ENCODE measurements at regions not wholly inside any gene's neighbourhood (a gene's known extent, or its start where the extent isn't known, plus 50 kb on each side); places are given as distances from the start of the nearest gene placed in this dataset.

DNA sequence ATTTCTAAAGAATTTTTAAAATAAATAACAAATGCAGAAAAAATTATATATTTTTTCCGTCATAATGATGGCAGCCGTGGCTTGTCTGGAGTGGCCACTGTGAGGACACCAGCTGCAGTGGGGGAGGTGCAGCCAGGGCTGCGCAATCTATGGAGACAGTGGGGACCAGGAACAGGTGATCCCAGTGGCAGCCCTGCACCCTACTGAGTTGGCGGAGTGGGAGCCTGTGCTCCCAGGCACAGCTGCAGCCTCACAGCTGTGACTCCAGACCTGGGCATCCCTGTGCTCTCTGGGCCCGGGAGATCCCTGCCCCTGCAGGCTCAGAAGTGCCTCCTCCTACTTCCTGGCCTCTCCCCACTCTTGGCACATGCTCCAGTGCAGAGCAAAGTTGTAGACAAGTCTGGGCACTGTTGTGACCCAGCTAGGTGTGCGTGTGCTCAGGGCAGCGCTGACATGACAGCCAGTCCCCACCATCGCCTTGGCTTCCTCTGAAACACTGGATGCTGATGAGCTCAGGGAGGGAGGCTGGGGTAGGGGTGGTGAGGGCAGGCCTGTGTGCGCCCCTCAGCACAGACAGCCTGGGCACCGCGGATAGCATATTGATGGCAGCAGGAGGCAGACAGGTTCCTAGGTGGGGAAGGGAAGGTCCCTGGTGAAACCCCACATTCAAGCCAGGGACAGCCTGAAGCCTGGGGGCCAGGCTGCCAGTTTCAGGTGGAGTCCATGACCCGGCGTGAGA lies 96.0 kb upstream of the PRR16 start:
- Histone ChIP-seq H4K20me1 (ENCODE audit: control insufficient read depth, extremely low read depth, insufficient read depth, low read length) (no peaks in the 10 kb centered on the region), H3K79me2 (ENCODE audit: control insufficient read depth, insufficient read depth, low read length) (no peaks in the 10 kb centered on the region), H3K27ac (ENCODE audit: insufficient read depth, low read length) (no peak overlapping the region), H3K36me3 (ENCODE audit: control insufficient read depth, insufficient read depth, low read length) (no peaks in the 10 kb centered on the region), H3K9me3 (ENCODE audit: control insufficient read depth, insufficient read depth, low read depth, low read length) (no peaks in the 10 kb centered on the region), H3K9ac (ENCODE audit: insufficient read depth, low read length) (no peak overlapping the region), H3K4me1 (ENCODE audit: control insufficient read depth, extremely low read depth, insufficient read depth, low read length) (no peaks in the 10 kb centered on the region), H2AFZ (ENCODE audit: low read length) (no peak overlapping the region), H3K4me2 (ENCODE audit: extremely low read depth, insufficient read depth, low read length) (no peak overlapping the region), H3K4me3 (replicated peaks in 1 of 4; ENCODE audit: control extremely low read depth in 1 of 4, insufficient read depth in 1 of 4, low read depth in 3 of 4, low read length in 4 of 4) (no peak overlapping the region), H3K27me3 (ENCODE audit: control insufficient read depth, insufficient read depth, low read length) (no peaks in the 10 kb centered on the region)
- TF ChIP-seq, protein P1, sequence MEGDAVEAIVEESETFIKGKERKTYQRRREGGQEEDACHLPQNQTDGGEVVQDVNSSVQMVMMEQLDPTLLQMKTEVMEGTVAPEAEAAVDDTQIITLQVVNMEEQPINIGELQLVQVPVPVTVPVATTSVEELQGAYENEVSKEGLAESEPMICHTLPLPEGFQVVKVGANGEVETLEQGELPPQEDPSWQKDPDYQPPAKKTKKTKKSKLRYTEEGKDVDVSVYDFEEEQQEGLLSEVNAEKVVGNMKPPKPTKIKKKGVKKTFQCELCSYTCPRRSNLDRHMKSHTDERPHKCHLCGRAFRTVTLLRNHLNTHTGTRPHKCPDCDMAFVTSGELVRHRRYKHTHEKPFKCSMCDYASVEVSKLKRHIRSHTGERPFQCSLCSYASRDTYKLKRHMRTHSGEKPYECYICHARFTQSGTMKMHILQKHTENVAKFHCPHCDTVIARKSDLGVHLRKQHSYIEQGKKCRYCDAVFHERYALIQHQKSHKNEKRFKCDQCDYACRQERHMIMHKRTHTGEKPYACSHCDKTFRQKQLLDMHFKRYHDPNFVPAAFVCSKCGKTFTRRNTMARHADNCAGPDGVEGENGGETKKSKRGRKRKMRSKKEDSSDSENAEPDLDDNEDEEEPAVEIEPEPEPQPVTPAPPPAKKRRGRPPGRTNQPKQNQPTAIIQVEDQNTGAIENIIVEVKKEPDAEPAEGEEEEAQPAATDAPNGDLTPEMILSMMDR (conservative IDR thresholded peaks at IDR 0.05 in 1 of 2, IDR thresholded peaks at IDR 0.05 in 1 of 2; ENCODE audit: low read depth in 1 of 2, low read length in 2 of 2): no peak
- DNase-seq (ENCODE audit: low read depth in 2 of 2): no peak

DNA sequence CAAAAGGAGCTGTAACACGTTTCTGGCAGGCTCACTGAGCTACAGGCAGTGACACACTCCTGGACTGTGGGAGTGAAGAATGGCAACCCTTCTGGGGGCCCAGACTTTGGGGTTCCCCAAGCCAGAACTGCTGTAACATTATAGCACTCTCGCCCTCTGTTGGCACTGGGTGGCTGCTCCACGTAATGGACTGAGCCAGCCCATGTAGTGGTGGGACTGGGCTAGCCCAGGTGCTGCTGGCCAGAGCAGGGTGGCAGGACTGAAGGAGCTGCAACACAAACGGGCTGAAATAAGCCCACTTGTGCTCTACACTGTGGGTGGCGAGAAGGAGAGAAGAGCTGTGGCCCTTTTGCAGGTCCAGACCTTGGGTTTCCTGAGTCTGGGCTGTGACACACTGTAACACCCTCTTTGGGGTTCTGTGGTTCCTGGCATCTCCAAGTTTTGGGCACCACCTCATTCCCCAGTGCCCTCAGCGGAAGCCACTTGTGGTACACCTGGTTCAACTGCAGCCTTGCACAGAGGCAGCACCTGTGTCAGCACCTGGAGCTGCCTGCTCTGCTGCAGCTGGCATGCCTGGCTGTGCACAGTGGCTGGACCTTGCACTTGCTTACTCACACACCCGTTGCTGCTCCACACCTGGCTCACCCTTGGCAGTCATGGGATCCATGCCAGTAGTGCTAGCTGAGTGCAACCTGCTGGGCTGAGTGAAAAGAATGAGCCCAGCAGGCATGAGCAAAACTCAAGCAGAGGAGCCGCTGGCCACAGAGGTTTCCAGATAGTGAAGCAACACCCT lies 95.0 kb upstream of the PRR16 start:
- H3K27ac ChIP-seq (ENCODE audit: insufficient read depth, low read length): no peak overlapping the region
- H3K36me3 ChIP-seq (ENCODE audit: control insufficient read depth, insufficient read depth, low read length): no peaks in the 10 kb centered on the region
- no peak for DNase-seq (ENCODE audit: low read depth in 2 of 2)
- no peak overlapping the region for H2AFZ ChIP-seq (ENCODE audit: low read length)
- TF ChIP-seq, protein P1 (conservative IDR thresholded peaks at IDR 0.05 in 1 of 2, IDR thresholded peaks at IDR 0.05 in 1 of 2; ENCODE audit: low read depth in 1 of 2, low read length in 2 of 2): no peak
- TF ChIP-seq EZH2 (IDR thresholded peaks at IDR 0.05; ENCODE audit: low read length, missing control alignments): no peak
- no peaks in the 10 kb centered on the region for H3K4me1 ChIP-seq (ENCODE audit: control insufficient read depth, extremely low read depth, insufficient read depth, low read length)
- no peak overlapping the region for H3K9ac ChIP-seq (ENCODE audit: insufficient read depth, low read length)
- no peaks in the 10 kb centered on the region for H3K79me2 ChIP-seq (ENCODE audit: control insufficient read depth, insufficient read depth, low read length)
- no peaks in the 10 kb centered on the region for H3K9me3 ChIP-seq (ENCODE audit: control insufficient read depth, insufficient read depth, low read depth, low read length)
- no peak overlapping the region for H3K4me3 ChIP-seq (replicated peaks in 1 of 4; ENCODE audit: control extremely low read depth in 1 of 4, insufficient read depth in 1 of 4, low read depth in 3 of 4, low read length in 4 of 4)
- no peak overlapping the region for H3K4me2 ChIP-seq (ENCODE audit: extremely low read depth, insufficient read depth, low read length)
- H4K20me1 ChIP-seq (ENCODE audit: control insufficient read depth, extremely low read depth, insufficient read depth, low read length): no peaks in the 10 kb centered on the region
- no peaks in the 10 kb centered on the region for H3K27me3 ChIP-seq (ENCODE audit: control insufficient read depth, insufficient read depth, low read length)

DNA sequence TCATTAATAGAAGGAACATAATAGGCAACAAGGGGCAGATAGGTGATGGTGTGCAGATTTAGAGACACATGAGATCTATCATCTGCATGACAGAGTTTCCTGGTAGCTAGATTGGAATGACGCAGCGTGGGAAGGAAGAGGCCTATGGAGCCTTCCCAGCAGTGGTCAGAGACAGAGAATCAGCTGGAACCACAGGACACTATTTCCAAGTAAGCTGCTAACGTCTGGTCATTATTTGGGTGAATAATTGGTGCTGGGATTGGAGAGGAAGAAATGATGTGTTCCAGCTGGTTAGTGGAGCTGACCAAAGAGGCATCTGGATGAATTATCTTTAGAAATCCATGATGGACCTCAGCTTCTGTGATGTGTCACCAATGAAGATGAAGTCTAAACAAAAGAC lies 91.2 kb upstream of the PRR16 start:
- H3K4me3 ChIP-seq (replicated peaks in 1 of 4; ENCODE audit: control extremely low read depth in 1 of 4, insufficient read depth in 1 of 4, low read depth in 3 of 4, low read length in 4 of 4): no peak overlapping the region
- H3K27ac ChIP-seq (ENCODE audit: insufficient read depth, low read length): no peak overlapping the region
- H3K36me3 ChIP-seq (ENCODE audit: control insufficient read depth, insufficient read depth, low read length): no peaks in the 10 kb centered on the region
- no peak overlapping the region for H3K9ac ChIP-seq (ENCODE audit: insufficient read depth, low read length)
- no peaks in the 10 kb centered on the region for H3K27me3 ChIP-seq (ENCODE audit: control insufficient read depth, insufficient read depth, low read length)
- H3K79me2 ChIP-seq (ENCODE audit: control insufficient read depth, insufficient read depth, low read length): no peaks in the 10 kb centered on the region
- DNase-seq (ENCODE audit: low read depth in 2 of 2): peak in 1 of 2 donors; percentile 11
- TF ChIP-seq, protein P1 (conservative IDR thresholded peaks at IDR 0.05 in 1 of 2, IDR thresholded peaks at IDR 0.05 in 1 of 2; ENCODE audit: low read depth in 1 of 2, low read length in 2 of 2): no peak
- no peak for TF ChIP-seq EZH2 (IDR thresholded peaks at IDR 0.05; ENCODE audit: low read length, missing control alignments)
- H3K4me1 ChIP-seq (ENCODE audit: control insufficient read depth, extremely low read depth, insufficient read depth, low read length): no peaks in the 10 kb centered on the region
- no peak overlapping the region for H2AFZ ChIP-seq (ENCODE audit: low read length)
- H3K4me2 ChIP-seq (ENCODE audit: extremely low read depth, insufficient read depth, low read length): no peak overlapping the region
- H4K20me1 ChIP-seq (ENCODE audit: control insufficient read depth, extremely low read depth, insufficient read depth, low read length): no peaks in the 10 kb centered on the region
- H3K9me3 ChIP-seq (ENCODE audit: control insufficient read depth, insufficient read depth, low read depth, low read length): no peaks in the 10 kb centered on the region
